SU-DHL-6 (cell line): ENCODE measurements at regions not wholly inside any gene's neighbourhood (a gene's known extent, or its start where the extent isn't known, plus 50 kb on each side); places are given as distances from the start of the nearest gene placed in this dataset.

Experiments
- H2AFZ ChIP-seq: fragments of 200-600 bp; sonication (generic); 2 replicates; pipeline ENCODE4 v1.6.1; 2014; ENCODE audit warnings: low read depth, mild to moderate bottlenecking, moderate library complexity, mixed read lengths, antibody characterized with exemption, low read length; ENCODE audit not compliant: severe bottlenecking
- H3F3A ChIP-seq: fragments of 200-600 bp; shearing (Covaris generic); 2 replicates; pipeline ENCODE4 v1.6.0; 2016; ENCODE audit warnings: antibody characterized with exemption, mild to moderate bottlenecking; ENCODE audit not compliant: insufficient read depth
- H3K27ac ChIP-seq: fragments of 200-600 bp; sonication (generic); 2 replicates; pipeline ENCODE4 v1.5.1; 2016; ENCODE audit warnings: low read depth, mild to moderate bottlenecking, low read length, moderate library complexity, mixed read lengths
- H3K27me3 ChIP-seq: fragments of 200-600 bp; sonication (generic), shearing (Covaris generic); 2 replicates; pipeline ENCODE4 v1.6.0; 2014; ENCODE audit warnings: mild to moderate bottlenecking, low read length
- H3K36me3 ChIP-seq: fragments of 200-600 bp; sonication (generic); 2 replicates; pipeline ENCODE4 v1.6.1; 2014; ENCODE audit warnings: mild to moderate bottlenecking, low read length, mixed read lengths
- H3K4me2 ChIP-seq: fragments of 300-600, 200-600 bp; shearing (Covaris generic), sonication (generic); 2 replicates; pipeline ENCODE4 v1.6.0; 2014; ENCODE audit warnings: low read length, low read depth, mild to moderate bottlenecking; ENCODE audit not compliant: poor library complexity, severe bottlenecking
- H3K4me3 ChIP-seq: fragments of 200-600 bp; sonication (generic); 2 replicates; pipeline ENCODE4 v1.5.1; 2014; ENCODE audit warnings: antibody characterized with exemption, low read length, mild to moderate bottlenecking, mixed read lengths; ENCODE audit not compliant: insufficient read depth, poor library complexity, severe bottlenecking
- H3K79me2 ChIP-seq: fragments of 200-600 bp; sonication (generic); 2 replicates; pipeline ENCODE4 v1.6.1; 2014; ENCODE audit warnings: mild to moderate bottlenecking, low read length, moderate library complexity; ENCODE audit not compliant: insufficient read depth
- H3K9ac ChIP-seq: fragments of 200-600 bp; sonication (generic); 2 replicates; pipeline ENCODE4 v1.7.0; 2014; ENCODE audit warnings: mild to moderate bottlenecking, low read length
- H3K9me2 ChIP-seq: fragments of 200-600 bp; sonication (generic); replicated peaks from 2 replicates; pipeline ENCODE4 v1.6.1; 2014; ENCODE audit warnings: low read length; ENCODE audit not compliant: insufficient read depth
- H3K9me3 ChIP-seq: fragments of 200-600 bp; sonication (generic); 2 replicates; pipeline ENCODE4 v1.6.1; 2014; ENCODE audit warnings: low read length, mixed read lengths; ENCODE audit not compliant: insufficient read depth
- H4K20me1 ChIP-seq: fragments of 200-600 bp; sonication (generic); 2 replicates; pipeline ENCODE4 v1.6.1; 2014; ENCODE audit warnings: low read depth, mild to moderate bottlenecking, antibody characterized with exemption, low read length, moderate library complexity, mixed read lengths
- EZH2phosphoT487 ChIP-seq: fragments of 200-600 bp; sonication (generic), shearing (Covaris generic); conservative IDR thresholded peaks from 2 replicates; pipeline ENCODE4 v1.6.1; 2018; ENCODE audit warnings: mild to moderate bottlenecking, antibody characterized with exemption, low read length, moderate library complexity, mixed read lengths
- TF ChIP-seq, protein P1 (sequence below): fragments of 200-600 bp; sonication (generic); IDR thresholded peaks from one replicate; pipeline ENCODE4 v1.5.1; 2017; ENCODE audit warnings: antibody characterized with exemption, mild to moderate bottlenecking, low read length, moderate library complexity; ENCODE audit not compliant: insufficient read depth, poor library complexity, severe bottlenecking

DNA sequence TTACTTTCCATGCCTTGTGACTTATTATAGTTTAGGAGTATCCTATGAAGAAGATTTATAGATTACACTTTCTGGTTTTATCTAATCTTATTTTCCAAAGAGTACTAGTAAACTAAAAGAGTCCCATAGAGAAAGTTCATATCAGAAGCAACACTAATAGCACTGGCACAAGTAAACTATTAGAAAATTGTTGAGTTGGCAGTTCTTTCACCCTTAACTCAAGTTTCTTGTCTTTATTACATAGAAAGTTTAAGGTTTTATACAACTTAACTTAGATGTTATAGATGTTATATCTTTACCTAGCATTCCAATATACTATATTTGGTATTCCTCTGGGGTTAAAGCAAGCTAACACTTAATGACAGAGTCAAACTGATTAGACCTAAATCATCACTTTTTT, 437.8 kb upstream of the ARRDC3 start:
- no peak overlapping the region for H3K4me2 ChIP-seq
- no peaks in the 10 kb centered on the region for H3K79me2 ChIP-seq
- no peaks in the 10 kb centered on the region for H3K27me3 ChIP-seq
- H2AFZ ChIP-seq: no peak overlapping the region
- no peaks in the 10 kb centered on the region for H3F3A ChIP-seq
- no peak overlapping the region for H3K27ac ChIP-seq
- no peak overlapping the region for H3K9ac ChIP-seq
- TF ChIP-seq EZH2phosphoT487: no peak
- TF ChIP-seq, protein P1, sequence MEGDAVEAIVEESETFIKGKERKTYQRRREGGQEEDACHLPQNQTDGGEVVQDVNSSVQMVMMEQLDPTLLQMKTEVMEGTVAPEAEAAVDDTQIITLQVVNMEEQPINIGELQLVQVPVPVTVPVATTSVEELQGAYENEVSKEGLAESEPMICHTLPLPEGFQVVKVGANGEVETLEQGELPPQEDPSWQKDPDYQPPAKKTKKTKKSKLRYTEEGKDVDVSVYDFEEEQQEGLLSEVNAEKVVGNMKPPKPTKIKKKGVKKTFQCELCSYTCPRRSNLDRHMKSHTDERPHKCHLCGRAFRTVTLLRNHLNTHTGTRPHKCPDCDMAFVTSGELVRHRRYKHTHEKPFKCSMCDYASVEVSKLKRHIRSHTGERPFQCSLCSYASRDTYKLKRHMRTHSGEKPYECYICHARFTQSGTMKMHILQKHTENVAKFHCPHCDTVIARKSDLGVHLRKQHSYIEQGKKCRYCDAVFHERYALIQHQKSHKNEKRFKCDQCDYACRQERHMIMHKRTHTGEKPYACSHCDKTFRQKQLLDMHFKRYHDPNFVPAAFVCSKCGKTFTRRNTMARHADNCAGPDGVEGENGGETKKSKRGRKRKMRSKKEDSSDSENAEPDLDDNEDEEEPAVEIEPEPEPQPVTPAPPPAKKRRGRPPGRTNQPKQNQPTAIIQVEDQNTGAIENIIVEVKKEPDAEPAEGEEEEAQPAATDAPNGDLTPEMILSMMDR: no peak
- H3K4me3 ChIP-seq: no peak overlapping the region
- no peaks in the 10 kb centered on the region for H3K9me2 ChIP-seq
- no peaks in the 10 kb centered on the region for H3K9me3 ChIP-seq
- H4K20me1 ChIP-seq: no peaks in the 10 kb centered on the region
- no peaks in the 10 kb centered on the region; the same call in 1 of the 2 replicates for H3K36me3 ChIP-seq

DNA sequence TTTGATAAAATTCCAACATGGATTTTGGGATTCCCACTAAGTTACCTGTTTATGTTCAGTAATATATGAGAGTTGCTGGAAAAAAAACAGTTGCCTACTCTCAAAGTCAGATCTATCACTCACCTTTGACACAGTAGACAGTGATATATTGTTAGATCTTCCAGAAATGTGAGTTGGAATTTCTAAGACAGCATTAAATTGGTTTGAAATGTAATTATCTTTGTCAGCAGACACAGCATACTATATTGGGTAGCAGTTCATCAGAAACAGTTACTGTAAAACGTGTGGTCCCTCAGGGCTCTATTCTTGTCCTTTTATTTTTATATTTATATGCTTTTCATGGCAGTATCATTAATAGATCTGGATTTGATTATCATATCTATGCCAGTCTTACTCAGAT, 433.6 kb upstream of the ARRDC3 start:
- Histone ChIP-seq H3K4me3 (no peak overlapping the region), H3K4me2 (no peak overlapping the region)
- TF ChIP-seq, protein P1: no peak
- TF ChIP-seq EZH2phosphoT487: no peak

DNA sequence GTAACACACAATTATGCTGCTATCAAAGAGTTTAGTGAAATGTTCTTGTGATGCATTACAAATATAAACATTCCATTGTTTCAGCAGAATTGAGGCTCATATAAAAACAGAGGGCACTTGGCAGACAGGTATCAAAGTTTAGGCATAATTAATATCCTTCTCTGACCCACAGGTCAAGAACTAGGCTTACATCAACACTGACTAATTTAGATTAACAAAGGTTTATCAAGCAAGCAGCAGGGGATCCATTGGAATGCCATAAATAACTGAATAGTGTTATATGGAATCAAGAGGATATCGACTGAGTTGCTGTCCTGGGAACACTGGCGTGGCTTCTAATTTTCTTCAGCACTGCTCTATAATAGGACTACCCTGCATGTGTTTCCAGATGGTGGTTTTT, 414.5 kb upstream of the ARRDC3 start:
- Histone ChIP-seq H3K27ac (no peak overlapping the region), H3K36me3 (no peaks in the 10 kb centered on the region), H3K27me3 (no peaks in the 10 kb centered on the region), H3K9ac (no peak overlapping the region), H3K79me2 (no peaks in the 10 kb centered on the region), H3F3A (no peaks in the 10 kb centered on the region), H3K4me2 (no peak overlapping the region), H4K20me1 (no peaks in the 10 kb centered on the region), H3K9me3 (peaks cover 5% of the 10 kb centered on the region; the same call in 1 of the 2 replicates), H3K9me2 (no peaks in the 10 kb centered on the region), H2AFZ (no peak overlapping the region), H3K4me3 (no peak overlapping the region)
- TF ChIP-seq, protein P1: no peak
- no peak for TF ChIP-seq EZH2phosphoT487

More for the DNA sequence above, 433.6 kb upstream of the ARRDC3 start:
- Histone ChIP-seq H3F3A (no peaks in the 10 kb centered on the region), H3K9me2 (no peaks in the 10 kb centered on the region), H2AFZ (no peak overlapping the region), H3K27me3 (no peaks in the 10 kb centered on the region), H4K20me1 (no peaks in the 10 kb centered on the region), H3K9ac (no peak overlapping the region), H3K79me2 (no peaks in the 10 kb centered on the region), H3K36me3 (no peaks in the 10 kb centered on the region), H3K9me3 (no peaks in the 10 kb centered on the region), H3K27ac (no peak overlapping the region)
